ENCODE measurements at regions not wholly inside any gene's neighbourhood (a gene's known extent, or its start where the extent isn't known, plus 50 kb on each side); places are given as distances from the start of the nearest gene placed in this dataset.
A peak's percentile ranks its signal among the peaks of the same experiment; 100 is the strongest.

DNA sequence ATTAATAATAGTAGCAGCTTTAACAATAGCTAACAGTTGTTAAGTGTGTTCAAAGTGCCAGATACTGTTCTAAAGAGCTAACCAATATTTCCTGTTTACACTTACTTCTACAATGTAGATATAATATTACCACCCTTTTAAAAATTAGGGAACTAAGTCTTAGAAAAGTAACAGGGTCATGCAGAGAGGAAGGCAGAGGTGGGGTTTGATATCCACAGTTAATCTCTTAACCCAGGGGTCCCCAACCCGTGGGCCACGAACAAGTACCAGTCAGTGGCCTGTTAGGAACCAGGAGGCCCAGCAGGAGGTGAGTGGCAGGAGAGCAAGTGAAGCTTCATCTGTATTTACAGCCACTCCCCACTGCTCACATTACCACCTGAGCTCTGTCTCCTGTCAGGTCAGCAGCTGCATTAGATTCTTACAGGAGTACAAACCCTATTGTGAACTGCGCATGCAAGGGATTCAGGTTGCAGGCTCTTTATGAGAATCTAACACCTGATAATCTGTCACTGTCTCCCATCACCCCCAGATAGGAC, 89.1 kb downstream of the ACTL7B start:
- Histone ChIP-seq H3K36me3 (no peaks in the 10 kb centered on the region), H3K27me3 (no peaks in the 10 kb centered on the region), H3K4me3 (no peak overlapping the region), H3K4me1 (peaks cover 0 to 13% (median under 1%) of the 10 kb centered on the region in 3 donors), H3K27ac (no peak overlapping the region), H3K9me3 (peaks cover 0 to 6% (median 0%) of the 10 kb centered on the region in 3 donors)
- intact Hi-C loops (cut with DNase I) = no loop called here
- WGBS, 2 donors = 69 to 81% methylated on average over 3 of the region's 3 CpGs
- TF ChIP-seq, protein P1, sequence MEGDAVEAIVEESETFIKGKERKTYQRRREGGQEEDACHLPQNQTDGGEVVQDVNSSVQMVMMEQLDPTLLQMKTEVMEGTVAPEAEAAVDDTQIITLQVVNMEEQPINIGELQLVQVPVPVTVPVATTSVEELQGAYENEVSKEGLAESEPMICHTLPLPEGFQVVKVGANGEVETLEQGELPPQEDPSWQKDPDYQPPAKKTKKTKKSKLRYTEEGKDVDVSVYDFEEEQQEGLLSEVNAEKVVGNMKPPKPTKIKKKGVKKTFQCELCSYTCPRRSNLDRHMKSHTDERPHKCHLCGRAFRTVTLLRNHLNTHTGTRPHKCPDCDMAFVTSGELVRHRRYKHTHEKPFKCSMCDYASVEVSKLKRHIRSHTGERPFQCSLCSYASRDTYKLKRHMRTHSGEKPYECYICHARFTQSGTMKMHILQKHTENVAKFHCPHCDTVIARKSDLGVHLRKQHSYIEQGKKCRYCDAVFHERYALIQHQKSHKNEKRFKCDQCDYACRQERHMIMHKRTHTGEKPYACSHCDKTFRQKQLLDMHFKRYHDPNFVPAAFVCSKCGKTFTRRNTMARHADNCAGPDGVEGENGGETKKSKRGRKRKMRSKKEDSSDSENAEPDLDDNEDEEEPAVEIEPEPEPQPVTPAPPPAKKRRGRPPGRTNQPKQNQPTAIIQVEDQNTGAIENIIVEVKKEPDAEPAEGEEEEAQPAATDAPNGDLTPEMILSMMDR (IDR thresholded peaks at IDR 0.05) = no peak
- no peak for TF ChIP-seq POLR2A (IDR thresholded peaks at IDR 0.05)
- DNase-seq = no peak

DNA sequence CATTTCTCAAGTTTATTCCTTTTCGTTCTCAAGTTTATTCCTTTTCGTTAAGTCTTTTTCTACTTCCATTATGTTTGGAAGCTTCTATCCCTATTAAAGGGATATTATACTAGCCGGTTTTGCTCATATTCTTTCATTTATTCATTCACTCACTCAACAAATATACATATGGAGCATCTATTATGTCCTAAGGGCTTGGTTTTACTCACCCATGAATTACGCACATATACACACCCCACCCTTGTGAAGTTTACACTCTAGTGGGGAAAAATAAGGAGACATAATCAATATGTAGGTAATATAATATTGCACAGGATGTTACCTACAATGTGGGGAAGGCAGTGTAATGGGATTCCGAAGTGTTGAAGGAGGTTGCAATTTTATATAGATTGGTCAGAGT, 90.5 kb downstream of the ACTL7B start:
- Histone ChIP-seq H3K4me1 (peaks cover 0 to 25% (median 9%) of the 10 kb centered on the region in 3 donors), H3K4me3 (no peak overlapping the region), H3K9me3 (peaks cover 0 to 4% (median 0%) of the 10 kb centered on the region in 3 donors), H3K27me3 (no peaks in the 10 kb centered on the region), H3K36me3 (no peaks in the 10 kb centered on the region), H3K27ac (no peak overlapping the region)
- 81 to 94% methylated on average over 5 of the region's 5 CpGs for WGBS, 2 donors
- no peak for DNase-seq
- intact Hi-C loops (cut with DNase I) = no loop called here
- TF ChIP-seq POLR2A (IDR thresholded peaks at IDR 0.05) = no peak
- TF ChIP-seq, protein P1 (IDR thresholded peaks at IDR 0.05) = no peak

DNA sequence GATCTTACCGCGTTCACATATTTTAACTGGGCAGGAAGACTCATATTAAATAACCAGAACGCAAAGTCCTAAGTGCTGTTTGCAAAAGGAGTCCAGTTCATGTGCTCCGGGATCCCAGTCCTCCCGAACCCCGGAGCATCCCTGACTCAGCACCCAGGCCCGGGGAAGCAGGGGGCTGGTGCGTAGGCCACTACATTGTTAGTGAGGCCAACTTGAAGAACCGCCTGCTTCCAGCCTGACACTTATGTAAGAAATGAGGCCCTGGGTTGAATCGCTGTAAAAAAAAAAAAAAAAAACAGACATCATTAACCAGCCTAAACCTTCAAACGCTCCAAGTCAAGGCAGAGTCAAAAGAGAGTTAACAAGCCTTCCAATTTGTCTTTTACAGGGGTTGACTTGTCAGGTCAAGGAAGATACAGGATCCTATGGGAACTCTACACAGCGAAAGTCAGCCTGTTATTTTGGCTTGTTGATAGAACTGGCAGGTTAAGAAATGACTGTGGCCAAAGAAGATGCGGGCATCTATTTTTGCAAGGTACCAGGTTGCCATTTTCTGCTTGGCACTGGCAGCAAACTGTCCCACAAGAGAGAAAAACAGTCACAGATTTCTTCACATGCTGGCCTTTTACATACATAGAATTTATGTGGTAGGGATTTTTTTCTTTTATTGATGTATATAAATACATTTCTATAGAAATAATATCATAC, 93.3 kb downstream of the ACTL7B start:
- WGBS, 2 donors = 84 to 86% methylated on average over 7 to 13 of the region's 13 CpGs
- Histone ChIP-seq H3K36me3 (no peaks in the 10 kb centered on the region), H3K9me3 (no peaks in the 10 kb centered on the region), H3K4me3 (no peak overlapping the region), H3K27ac (no peak overlapping the region), H3K27me3 (no peaks in the 10 kb centered on the region), H3K4me1 (peaks cover 8 to 45% (median 9%) of the 10 kb centered on the region in 3 donors)
- intact Hi-C loops (cut with DNase I) = no loop called here
- TF ChIP-seq, protein P1 (IDR thresholded peaks at IDR 0.05) = no peak
- TF ChIP-seq POLR2A (IDR thresholded peaks at IDR 0.05) = no peak
- no peak for DNase-seq

DNA sequence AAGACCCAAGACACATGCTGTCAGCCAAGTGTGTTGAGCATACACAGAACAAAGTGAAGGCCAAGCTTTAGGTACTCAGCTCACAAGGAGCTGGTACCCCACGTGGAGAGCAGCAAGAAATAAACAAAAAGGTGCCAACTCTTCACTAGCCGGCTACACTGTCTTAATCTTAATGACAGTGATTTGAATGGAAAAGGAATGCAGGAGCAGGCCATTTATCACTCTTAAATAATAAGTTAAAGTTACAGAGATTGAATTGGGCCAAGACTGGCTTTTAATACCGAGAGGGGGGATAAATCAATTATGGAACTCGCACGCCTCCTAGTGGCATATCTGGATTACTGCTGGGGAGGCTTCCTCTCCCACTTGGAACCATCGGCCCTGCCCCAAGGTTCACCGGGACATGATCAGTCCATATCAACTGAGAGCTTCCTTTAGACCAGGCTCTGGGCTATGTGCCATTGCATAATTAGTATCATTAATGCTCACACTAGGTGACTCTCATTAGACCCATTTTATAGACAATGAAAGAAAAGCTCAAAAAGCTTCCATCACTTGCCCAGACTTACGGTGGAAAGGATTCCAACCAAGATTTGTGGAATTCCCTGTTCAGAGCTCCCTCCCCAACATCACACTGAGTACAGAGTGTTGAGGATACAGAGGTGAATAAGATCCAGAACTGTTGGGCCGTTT, 94.0 kb downstream of the ACTL7B start:
- no peak overlapping the region for H3K4me3 ChIP-seq
- no peaks in the 10 kb centered on the region for H3K9me3 ChIP-seq
- H3K27ac ChIP-seq = peak overlapping the region; percentile 47 to 76 (median 62)
- H3K4me1 ChIP-seq = peaks cover 8 to 50% (median 9%) of the 10 kb centered on the region in 3 donors
- no peaks in the 10 kb centered on the region for H3K27me3 ChIP-seq
- 20 to 28% methylated on average over 9 of the region's 9 CpGs for WGBS, 2 donors
- no peak for DNase-seq
- intact Hi-C loops (cut with DNase I) = no loop called here
- no peaks in the 10 kb centered on the region for H3K36me3 ChIP-seq
- TF ChIP-seq POLR2A (IDR thresholded peaks at IDR 0.05) = no peak
- TF ChIP-seq, protein P1 (IDR thresholded peaks at IDR 0.05) = peak; percentile 59 to 94 (median 86)

DNA sequence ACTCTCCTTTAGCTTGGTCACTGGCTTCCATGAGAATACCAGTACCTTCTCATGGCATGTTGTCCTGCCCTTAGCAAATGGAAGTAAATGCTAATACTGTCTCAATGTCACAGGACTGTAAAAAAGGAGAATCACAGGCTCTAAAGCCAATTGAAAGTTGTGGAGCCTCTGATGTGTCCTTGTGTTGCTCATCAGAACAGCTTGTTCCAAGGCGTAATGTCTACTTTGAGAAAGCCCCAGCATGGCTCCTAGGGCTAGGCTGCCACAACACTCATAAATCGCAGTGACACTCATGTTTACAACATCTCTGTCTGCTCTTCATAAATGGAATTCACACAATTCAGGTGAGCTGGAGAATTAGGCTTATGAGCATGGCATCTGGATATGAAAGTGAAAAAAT, 94.9 kb downstream of the ACTL7B start:
- no peaks in the 10 kb centered on the region for H3K27me3 ChIP-seq
- peaks cover 8 to 48% (median 9%) of the 10 kb centered on the region in 3 donors for H3K4me1 ChIP-seq
- no peak overlapping the region for H3K4me3 ChIP-seq
- H3K27ac ChIP-seq = peak overlapping the region; percentile 47 to 76 (median 62)
- intact Hi-C loops (cut with DNase I) = no loop called here
- TF ChIP-seq, protein P1 (IDR thresholded peaks at IDR 0.05) = no peak
- no peak for TF ChIP-seq POLR2A (IDR thresholded peaks at IDR 0.05)
- H3K9me3 ChIP-seq = no peaks in the 10 kb centered on the region
- WGBS, 2 donors = 76 to 95% methylated on average over 2 of the region's 2 CpGs
- no peaks in the 10 kb centered on the region for H3K36me3 ChIP-seq
- no peak for DNase-seq
